ACHN (cell line): ENCODE measurements at regions not wholly inside any gene's neighbourhood (a gene's known extent, or its start where the extent isn't known, plus 50 kb on each side); places are given as distances from the start of the nearest gene placed in this dataset.

ENCODE experiments used
- DNase-seq: peaks from one replicate; pipeline ENCODE4 v3.0.0-alpha.2; 2015
- in situ Hi-C: cut with HindIII; loops from 2 replicates; pipeline ENCODE4 v1.10.0; 2017; ENCODE audit warnings: low sequenced_read_pairs, low pct_ligation_motif_present, low pct_unique_long_range_greater_than_20kb

- in situ Hi-C loops = no loop called here
- no peak for DNase-seq
Measured at GRCh38 chr11:80517701-80518100, 1076.9 kb upstream of the TENM4 start.

- in situ Hi-C loops = no loop called here
- no peak for DNase-seq
Measured at GRCh38 chr11:80515097-80515496, 1074.3 kb upstream of the TENM4 start.

- in situ Hi-C loops = no loop called here
- DNase-seq = no peak
Measured at GRCh38 chr11:80512491-80512890, 1071.7 kb upstream of the TENM4 start.

GRCh38 chr11:80505771-80506170 lies 1064.9 kb upstream of the TENM4 start:
- in situ Hi-C loops = no loop called here
- no peak for DNase-seq

- DNase-seq = no peak
- in situ Hi-C loops = no loop called here
Measured at GRCh38 chr11:80503990-80504389, 1063.2 kb upstream of the TENM4 start.

GRCh38 chr11:80502511-80502910 lies 1061.7 kb upstream of the TENM4 start:
- no peak for DNase-seq
- in situ Hi-C loops = no loop called here

GRCh38 chr11:80495116-80495515 lies 1054.3 kb upstream of the TENM4 start:
- in situ Hi-C loops = no loop called here
- no peak for DNase-seq

- DNase-seq = no peak
- in situ Hi-C loops = no loop called here
Measured at GRCh38 chr11:80487952-80488351, 1047.1 kb upstream of the TENM4 start.

- in situ Hi-C loops = no loop called here
- DNase-seq = no peak
Measured at GRCh38 chr11:80486678-80487077, 1045.8 kb upstream of the TENM4 start.

- DNase-seq = no peak
- in situ Hi-C loops = no loop called here
Measured at GRCh38 chr11:80477178-80477577, 1036.3 kb upstream of the TENM4 start.

GRCh38 chr11:80473562-80473961 lies 1032.7 kb upstream of the TENM4 start:
- DNase-seq = no peak
- in situ Hi-C loops = no loop called here

- in situ Hi-C loops = no loop called here
- DNase-seq = no peak
Measured at GRCh38 chr11:80469871-80470270, 1029.0 kb upstream of the TENM4 start.

- no peak for DNase-seq
- in situ Hi-C loops = no loop called here
Measured at GRCh38 chr11:80466570-80466969, 1025.7 kb upstream of the TENM4 start.

GRCh38 chr11:80462211-80462610 lies 1021.4 kb upstream of the TENM4 start:
- DNase-seq = no peak

GRCh38 chr11:80458376-80458775 lies 1017.5 kb upstream of the TENM4 start:
- in situ Hi-C loops = no loop called here

More at GRCh38 chr11:80462211-80462610, 1021.4 kb upstream of the TENM4 start:
- in situ Hi-C loops = no loop called here

GRCh38 chr11:80457823-80458222 lies 1017.0 kb upstream of the TENM4 start:
- in situ Hi-C loops = no loop called here
- DNase-seq = no peak

More at GRCh38 chr11:80458376-80458775, 1017.5 kb upstream of the TENM4 start:
- DNase-seq = no peak

GRCh38 chr11:80455818-80456217 lies 1015.0 kb upstream of the TENM4 start:
- in situ Hi-C loops = no loop called here
- DNase-seq = no peak

GRCh38 chr11:80451105-80451504 lies 1010.3 kb upstream of the TENM4 start:
- DNase-seq = no peak
- in situ Hi-C loops = no loop called here

- in situ Hi-C loops = no loop called here
- DNase-seq = no peak
Measured at GRCh38 chr11:80448709-80449108, 1007.9 kb upstream of the TENM4 start.

- DNase-seq = no peak
- in situ Hi-C loops = no loop called here
Measured at GRCh38 chr11:80443177-80443576, 1002.3 kb upstream of the TENM4 start.

- no peak for DNase-seq
- in situ Hi-C loops = no loop called here
Measured at GRCh38 chr11:80441821-80442220, 1001.0 kb upstream of the TENM4 start.
